ENCODE measurements at regions not wholly inside any gene's neighbourhood (a gene's known extent, or its start where the extent isn't known, plus 50 kb on each side); places are given as distances from the start of the nearest gene placed in this dataset.
"Not testable (repeated sequence)": the region's sequence is repeated elsewhere in the genome, so short reads cannot be mapped to it uniquely, and the experiment has no call there.

DNA sequence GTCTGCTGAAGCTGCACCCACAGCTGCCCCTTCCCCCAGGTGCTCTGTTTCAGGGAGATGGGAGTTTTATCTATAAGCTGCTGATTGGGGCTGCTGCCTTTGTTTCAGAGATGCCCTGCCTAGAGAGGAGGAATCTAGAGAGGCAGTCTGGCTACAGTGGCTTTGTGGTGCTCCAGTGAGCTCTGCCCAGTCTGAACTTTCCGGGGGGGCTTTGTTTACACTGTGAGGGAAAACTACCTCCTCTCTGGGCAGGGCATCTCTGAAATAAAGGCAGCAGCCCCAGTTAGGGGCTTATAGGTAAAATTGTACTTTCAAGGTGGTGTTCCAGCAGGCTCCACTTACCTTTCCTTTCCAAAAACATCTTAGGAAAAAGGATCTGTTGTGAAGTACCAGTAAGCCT lies 242.2 kb downstream of the SPRY1 start:
- no peak for DNase-seq (ENCODE audit: low spot score)

DNA sequence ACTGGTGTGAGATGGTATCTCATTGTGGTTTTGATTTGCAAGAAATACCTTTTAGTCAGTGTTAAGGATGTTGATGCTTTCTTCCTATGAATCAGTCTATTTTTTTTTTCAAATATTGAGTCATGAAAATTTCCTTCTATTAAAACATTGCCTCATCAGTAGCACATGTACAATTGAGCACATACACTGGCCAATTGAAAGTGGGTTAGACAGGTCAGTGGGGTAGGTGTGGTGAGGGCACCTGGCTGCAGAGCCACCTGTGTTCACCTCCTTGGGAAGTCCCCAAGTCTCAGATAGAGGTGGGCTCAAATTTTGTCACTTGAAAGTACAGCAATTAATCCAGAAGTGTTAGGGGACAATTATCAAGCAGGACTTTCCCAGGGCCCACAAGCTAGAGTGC lies 243.7 kb downstream of the SPRY1 start:
- DNase-seq (ENCODE audit: low spot score): no peak

DNA sequence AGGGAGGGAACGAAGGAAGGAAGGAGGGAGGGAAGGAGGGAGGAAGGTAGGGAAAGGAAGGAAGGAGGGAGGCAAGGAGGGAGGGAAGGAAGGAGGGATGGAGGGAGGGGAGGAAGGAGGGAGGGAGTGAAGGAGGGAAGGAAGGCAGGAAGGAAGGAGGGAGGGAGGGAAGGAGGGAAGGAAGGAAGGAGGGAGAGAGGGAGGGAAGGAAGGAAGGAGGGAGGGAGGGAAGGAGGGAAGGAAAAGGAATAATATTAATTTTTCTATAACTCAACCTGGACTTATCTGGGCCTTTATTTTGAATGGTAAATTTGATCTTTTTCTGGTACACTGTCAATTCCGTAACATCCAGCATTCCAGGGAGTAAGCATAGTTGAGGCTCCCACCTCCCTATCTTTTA lies 244.2 kb downstream of the SPRY1 start:
- no peak for DNase-seq (ENCODE audit: low spot score)

DNA sequence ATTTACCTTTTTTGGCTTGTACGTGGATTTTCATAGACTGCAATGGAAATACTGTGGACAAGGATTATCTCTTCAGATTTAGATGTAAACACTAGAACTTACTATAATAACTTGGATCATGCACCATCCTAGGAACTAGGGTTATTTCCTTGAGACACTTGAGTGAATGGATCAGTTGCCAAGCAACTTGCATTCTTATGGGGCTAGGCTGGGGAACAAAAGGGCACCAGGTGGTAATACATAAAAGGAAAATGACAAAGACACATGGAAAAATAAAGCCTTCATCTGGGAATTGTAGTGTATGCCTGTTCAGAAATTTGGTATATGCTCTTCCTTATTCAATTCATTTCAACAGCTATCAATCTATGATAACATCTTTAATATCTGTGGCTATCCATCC lies 247.1 kb downstream of the SPRY1 start:
- DNase-seq (ENCODE audit: low spot score): no peak

DNA sequence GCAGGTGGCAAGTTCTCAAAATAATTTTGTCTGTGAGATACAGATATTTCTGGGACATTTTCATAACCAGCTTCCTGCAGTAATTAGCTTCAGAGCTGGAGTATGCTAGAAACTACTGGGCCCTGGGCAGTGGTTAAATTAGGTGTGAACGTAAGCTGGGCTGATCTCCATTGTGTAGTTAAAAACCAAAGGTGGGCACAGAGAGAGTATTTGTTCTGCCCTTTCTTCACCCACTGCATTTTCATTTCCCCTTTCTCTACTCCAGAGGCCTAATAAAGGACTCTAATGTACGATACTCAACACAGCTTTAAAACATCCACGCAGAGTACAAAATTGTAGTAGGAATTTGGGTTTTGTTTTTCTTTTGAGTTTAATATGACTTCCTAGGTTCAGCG lies 252.7 kb downstream of the SPRY1 start:
- DNase-seq (ENCODE audit: low spot score): no peak

DNA sequence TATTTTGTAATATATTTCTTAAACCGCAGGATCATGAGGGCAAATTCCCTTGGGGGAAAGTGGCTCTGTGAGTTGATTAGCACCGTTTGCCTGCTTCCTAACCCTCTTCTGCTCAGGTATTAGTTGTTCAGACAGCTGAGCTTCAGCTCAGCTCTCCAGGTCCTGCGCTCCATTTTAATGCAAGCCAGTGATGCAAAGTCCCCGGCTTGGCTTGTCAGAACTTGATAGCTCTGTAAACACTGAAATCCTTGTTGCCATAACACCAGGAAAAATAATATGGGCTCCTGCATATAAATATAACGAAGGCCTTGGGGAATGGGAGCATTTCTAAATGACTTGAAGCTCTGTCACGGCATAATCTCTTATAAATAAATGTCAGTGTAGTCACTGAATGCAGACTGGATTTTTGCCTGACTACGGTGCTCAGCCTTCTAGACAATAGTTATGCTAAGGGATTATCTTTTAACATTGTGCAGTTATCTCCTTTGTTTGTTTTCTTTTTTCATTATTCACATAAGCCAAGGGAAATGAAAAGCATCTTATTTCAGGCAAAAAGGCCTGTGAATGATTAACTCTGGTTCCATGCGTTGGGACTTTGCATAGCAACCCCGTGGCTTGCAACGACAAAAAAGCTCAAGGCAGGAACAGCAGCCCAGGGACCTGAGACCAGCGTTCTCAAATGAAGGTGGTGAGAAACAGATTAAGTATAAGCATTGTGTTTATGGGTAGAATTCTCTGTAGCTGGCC lies 253.2 kb downstream of the SPRY1 start:
- DNase-seq (ENCODE audit: low spot score): peak; percentile 81

DNA sequence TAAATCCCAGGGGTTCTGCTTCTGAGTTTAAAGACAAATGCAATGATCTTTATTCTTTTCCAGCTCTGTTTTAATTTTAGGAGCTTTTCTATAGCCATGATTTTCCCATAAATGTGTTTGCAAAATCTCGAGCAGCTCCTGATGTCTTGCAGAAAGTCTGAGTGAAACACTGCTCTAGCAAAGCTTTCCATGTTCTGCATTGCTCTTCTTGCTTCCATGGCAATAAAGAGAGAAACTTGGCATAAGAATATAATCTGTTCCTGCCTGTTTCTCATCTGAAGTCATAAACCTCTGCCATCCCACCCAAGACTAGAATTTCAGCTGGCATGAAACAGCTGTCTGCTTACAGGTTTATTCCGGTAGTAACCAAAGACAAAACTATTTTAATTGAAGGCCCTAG lies 254.5 kb downstream of the SPRY1 start:
- peak; percentile 89 for DNase-seq (ENCODE audit: low spot score)

DNA sequence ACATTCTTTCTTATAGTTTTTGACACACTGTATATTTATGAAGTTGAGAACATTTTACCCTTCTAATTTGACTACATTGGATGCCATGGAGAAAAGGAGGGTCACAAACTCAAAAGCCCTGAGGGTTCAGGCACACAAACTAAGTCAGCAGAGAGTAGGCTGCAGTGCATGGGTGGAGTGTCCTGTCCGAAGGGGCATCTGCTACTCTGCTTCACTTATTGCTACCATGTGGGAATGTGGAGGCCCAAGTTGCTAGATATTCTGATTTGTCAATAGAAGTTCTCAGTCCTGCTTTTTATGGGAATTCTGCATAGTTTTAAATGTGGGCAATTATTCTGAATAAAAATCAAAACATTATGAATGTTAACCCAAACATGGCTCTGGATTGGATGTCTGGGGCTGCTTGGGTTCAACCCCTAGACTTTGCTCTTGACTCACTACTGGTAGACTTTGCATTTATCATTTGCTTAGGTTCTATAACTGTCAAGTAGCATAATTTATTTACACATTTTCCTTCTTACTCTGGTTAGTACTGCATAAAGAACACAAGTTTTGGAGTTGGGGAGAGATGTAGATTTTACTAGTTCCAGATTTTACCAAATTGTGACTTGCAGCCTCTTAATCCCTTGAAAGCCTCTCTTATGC lies 255.1 kb downstream of the SPRY1 start:
- DNase-seq (ENCODE audit: low spot score): no peak

DNA sequence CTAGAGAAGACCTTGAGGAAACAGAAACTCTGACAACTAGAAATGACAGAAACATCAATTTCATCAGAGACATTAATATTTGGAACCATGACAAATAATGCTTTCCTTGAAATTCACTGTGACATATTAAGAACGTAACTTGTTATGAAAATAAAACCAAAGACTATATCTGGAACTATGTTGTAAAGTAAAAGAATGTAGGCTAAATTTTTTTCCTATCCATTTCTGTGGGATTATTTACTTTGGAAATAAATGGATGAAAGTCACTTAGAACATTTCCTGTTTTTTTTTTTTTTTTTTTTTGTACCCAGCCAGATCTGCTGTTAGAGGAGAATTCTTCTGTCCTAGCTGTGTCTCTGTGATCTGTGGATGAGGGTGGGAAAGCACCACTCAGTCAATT lies 255.9 kb downstream of the SPRY1 start:
- DNase-seq (ENCODE audit: low spot score): peak; percentile 38

DNA sequence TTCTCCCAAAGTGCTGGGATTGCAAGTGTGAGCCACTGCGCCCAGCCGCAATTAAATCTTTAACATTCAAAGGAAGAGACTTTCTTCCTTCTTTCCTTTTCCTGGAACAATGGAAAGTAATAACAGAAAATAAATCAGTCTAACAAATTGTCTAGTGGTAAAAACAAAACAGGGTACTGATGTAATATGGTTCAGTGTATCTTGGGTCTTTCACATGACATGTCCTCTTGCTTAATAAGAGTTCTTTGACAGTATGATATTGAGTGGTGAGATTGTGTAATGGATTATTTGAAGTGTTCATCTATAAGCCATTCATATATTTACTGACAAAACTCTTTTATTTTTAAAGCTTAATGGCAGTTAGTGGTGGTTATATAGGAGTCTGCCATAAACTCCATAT lies 256.6 kb downstream of the SPRY1 start:
- DNase-seq (ENCODE audit: low spot score): no peak

DNA sequence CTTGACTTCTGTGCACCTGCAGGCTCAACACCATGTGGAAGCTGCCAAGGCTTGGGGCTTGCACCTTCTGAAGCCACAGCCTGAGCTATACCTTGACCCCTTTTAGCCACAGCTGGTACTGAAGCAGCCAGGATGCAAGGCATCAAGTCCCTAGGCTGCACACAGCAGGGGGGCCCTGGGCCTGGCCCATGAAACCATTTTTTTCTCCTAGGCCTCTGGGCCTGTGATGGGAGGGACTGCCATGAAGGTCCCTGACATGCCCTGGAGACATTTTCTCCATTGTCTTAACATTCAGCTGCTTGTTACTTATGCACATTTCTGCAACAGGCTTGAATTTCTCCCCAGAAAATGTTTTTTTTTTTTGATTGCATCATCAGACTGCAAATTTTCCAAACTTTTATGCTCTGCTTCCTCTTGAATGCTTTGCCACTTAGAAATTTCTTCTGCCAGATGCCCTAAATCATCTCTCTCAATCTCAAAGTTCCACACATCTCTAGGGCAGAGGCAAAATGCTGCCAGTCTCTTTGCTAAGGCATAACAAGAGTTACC lies 260.2 kb downstream of the SPRY1 start:
- DNase-seq (ENCODE audit: low spot score): not testable (repeated sequence)

DNA sequence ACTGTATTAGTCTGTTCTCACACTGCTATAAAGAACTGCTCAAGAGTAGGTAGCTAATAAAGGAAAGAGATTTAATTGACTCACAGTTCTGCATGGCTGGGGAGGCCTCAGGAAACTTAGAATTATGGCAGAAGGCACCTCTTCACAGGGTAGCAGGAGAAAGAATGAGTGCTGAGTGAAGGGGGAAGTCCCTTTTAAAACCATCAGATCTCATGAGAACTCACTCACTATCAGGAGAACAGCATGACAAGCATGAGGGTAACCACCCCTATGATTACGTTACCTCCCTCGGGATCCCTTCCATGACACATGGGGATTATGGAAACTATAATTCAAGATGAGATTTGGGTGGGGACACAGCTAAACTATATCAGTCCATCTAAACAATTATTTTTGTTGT lies 261.0 kb downstream of the SPRY1 start:
- not testable (repeated sequence) for DNase-seq (ENCODE audit: low spot score)

DNA sequence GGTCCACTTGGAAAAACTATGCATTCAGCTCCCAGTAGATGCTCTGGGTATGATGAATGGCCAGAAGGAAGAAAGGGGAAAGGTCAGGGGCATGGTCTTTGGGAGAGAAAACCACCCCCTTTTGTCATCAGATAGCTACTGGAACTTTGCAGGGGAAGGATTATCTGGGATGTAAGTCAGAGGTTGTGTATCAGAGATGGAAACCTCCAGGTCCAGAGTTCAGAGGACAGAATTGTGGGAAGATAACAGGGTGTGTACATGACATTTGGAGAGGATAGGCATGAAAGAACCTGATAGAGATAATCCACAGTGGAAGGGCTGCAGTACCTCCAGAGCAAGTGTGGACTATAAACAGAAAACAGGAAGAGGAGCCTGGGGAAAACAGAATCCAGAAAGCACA lies 262.7 kb downstream of the SPRY1 start:
- DNase-seq (ENCODE audit: low spot score): no peak

DNA sequence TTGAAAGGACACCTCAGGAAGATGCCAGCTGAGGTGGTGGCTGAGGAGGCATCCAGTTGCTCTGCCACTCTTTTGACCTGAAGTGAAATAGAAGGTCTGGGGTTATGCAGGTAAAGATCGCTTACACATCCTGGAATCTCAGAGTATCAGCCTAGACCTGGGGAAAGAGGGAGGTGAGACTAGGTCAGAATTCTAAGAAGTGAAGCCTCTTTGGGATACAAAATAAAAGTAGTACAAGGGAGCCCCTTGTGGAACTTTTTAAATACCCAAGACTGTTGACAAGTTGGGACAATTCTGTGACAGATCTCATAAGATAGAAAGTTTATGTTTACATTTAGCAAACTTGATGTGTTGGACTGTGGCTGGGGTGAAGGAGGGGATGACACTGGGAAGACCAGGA lies 263.1 kb downstream of the SPRY1 start:
- DNase-seq (ENCODE audit: low spot score): peak; percentile 1

DNA sequence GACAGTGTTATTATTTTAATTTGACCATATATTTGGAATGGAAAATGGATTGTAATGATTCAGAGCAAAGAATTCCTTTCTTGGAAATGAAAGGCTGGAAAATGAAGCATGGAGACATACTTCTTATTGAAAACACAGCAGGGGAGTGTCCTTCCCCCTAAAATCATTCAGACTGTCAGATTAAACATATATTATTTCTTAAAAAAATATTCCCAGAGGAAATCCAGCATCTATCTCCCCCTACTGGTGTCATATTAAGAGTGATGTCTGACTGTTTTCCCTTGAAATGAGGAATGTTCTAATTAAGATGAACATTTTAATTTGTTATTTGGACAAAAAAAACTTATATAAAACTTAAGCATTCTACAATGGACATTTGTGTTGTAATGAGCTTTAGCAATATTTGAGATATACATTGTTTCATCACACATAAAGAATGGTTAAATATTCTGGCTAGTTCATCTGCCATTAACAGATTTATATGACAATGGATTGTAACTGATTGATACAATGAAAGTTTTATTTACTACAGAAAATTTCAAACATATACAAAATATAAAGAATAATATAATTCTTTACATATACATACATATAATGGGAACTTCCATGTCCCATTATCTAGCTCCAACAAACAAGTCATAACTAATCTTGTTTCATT lies 264.6 kb downstream of the SPRY1 start:
- peak; percentile 9 for DNase-seq (ENCODE audit: low spot score)

DNA sequence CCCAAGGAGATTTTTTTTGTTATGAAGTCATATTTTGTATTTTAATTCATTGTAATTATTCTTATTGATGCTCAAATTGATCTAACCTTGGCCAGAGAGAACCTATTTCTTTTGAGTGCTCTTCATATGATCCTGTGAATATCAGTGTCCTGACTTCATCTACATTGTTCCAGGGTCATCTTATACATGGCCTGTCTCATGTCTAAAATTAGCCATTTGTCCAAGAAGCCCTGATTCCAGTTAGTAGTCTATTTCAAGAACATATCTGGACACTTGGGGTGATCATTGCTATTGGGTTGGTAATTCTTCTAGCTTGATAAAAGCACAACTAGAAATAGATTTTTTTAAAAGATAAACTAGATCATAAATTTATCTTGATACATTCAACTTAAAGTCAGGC lies 266.2 kb downstream of the SPRY1 start:
- DNase-seq (ENCODE audit: low spot score): no peak

DNA sequence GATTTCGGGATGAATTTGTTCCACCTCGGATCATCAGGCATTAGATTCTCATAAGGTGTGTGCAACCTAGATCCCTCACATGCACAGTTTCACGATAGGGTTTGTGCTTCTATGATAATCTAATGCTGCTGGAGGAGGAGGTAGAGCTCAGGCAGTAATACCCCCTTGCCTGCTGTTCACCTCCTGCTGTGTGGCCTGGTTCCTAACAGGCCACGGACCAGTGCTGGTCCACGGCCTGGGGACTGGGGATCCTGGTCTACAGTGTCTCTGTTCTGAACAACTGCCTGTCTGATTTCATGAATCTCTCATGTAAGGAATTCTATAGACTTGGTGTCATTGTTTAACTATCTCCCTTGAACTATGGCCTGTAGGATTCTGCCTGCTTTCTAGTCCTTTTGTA lies 269.9 kb downstream of the SPRY1 start:
- DNase-seq (ENCODE audit: low spot score): no peak

DNA sequence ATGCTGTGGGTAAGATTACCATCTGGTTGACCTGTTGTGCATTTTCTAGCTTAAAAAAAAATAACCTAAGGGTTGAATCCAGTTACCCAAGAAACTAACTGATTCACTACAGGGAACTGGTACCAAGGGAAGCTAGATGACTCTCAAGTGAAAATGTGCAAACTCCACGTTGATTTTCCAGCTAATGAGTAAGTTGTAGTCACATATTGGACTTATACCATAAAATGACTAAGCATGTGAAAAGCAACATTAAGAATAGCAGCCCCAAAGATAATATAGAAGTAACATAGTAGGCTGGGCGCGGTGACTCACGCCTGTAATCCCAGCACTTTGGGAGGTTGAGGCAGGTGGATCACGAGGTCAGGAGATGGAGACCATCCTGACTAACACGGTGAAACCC lies 270.9 kb downstream of the SPRY1 start:
- DNase-seq (ENCODE audit: low spot score): no peak

DNA sequence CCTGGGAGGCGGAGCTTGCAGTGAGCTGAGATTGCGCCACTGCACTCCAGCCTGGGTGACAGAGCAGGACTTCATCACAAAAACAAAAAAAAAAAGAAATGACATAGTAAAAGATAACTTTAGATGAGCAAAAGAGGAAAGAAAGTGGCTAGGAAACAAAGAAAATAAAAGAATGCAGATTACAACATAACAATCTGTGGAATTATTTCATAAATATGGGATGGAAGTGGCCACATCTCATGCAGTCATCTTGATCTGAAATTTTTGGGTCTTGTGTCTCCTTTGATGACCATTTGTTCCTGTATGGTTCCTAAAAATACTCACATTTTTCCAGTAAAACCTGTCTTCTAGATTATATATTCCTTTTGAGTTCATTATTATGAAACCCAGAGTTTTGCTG lies 271.4 kb downstream of the SPRY1 start:
- no peak for DNase-seq (ENCODE audit: low spot score)

DNA sequence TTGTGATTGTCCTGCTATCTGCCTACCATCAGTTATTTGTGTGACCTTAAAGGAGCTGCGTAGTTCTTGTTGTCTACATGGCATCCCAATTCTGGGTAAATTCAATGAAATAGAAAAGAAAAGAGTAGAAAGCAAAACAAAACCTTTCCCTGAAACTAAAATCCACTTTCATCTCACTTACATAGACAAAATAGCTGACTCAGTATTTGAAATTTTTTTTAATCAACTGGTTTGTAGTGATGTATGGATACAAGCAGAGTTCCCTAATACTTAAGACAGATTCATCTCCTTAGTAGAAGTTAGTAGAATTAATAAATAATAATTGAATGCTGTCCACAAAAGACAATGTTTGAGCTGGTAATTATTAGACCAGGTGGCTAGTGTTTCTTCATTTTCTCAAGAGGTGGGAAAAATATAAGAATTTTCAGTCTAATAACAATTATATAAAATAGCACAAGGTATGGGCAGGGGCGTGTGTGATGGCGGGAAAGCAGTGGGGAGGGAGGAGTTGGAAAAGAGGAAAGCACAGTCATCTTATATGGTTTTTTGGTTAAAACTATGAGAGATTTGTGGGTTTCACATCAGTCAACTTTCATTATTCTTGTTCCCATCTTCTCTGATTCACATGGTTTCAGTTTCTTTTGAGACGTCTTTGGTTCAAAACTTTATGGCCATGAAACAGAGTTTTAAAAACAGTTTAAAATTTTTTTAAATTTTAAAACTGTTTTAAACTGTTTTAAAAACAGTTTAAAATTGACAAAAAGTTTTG lies 275.2 kb downstream of the SPRY1 start:
- no peak for DNase-seq (ENCODE audit: low spot score)

DNA sequence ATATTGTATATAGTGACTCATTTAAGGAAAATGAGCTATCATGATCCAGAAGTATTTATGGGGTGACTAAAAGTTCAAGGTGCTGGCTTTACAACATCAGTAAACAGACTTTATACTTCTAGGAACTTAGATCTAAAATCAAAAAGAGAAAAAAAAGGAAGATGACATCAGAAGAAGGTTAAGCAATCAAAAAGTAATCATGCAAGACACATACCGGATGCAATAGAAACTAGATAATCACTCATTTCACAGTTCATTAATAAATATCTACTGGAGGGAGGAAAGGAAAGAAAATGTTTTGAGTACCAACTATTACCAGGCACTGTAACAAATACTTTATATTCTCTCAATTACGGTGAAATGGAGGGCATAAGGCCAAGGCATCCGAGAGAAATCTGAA lies 276.4 kb downstream of the SPRY1 start:
- DNase-seq (ENCODE audit: low spot score): no peak

DNA sequence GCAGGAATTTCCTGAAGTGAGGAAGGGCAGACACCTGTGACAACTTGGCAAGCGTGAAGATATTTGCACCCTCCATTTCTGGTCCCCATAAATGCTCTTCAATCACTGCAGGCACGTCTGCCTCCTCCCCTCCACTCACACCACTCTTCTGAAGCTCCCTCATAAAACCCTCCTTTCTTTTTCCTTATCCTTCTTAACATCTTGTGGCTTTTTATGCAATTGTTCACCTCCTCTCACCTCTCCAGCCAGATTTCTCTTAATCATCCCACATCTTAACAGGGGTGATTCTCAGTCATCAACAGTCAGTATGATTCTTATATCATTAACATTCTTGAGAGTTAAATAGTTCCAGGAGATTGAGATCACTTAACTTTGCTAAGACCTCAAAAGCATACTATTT lies 277.4 kb downstream of the SPRY1 start:
- no peak for DNase-seq (ENCODE audit: low spot score)

Data from umbilical cord (tissue), 1 donor.